Esophagus squamous epithelium (tissue), 5 donors: ENCODE measurements at regions not wholly inside any gene's neighbourhood (a gene's known extent, or its start where the extent isn't known, plus 50 kb on each side); places are given as distances from the start of the nearest gene placed in this dataset.

ENCODE experiments used
- DNase-seq: peaks from one replicate; lab custom pipeline; 2025; lab: John Stamatoyannopoulos, UW
- H3K27ac ChIP-seq, 4 donors: fragments of 200-600 bp; sonication (generic); one replicate each; pipeline ENCODE4 v1.5.1; 2016 to 2019; ENCODE audit warnings: mild to moderate bottlenecking in 1 of 4
- H3K27me3 ChIP-seq, 4 donors: fragments of 200-600 bp; sonication (generic); 1 replicate in 3 of 4; 2 replicates in 1 of 4; pipeline versions ENCODE4 v1.5.1 to v1.6.0; 2017 to 2021; ENCODE audit warnings: antibody characterized with exemption in 1 of 4
- H3K36me3 ChIP-seq, 3 donors: fragments of 200-600 bp; sonication (generic); one replicate each; pipeline ENCODE4 v1.5.1; 2016 to 2019
- H3K4me1 ChIP-seq, 3 donors: fragments of 200-600 bp; sonication (generic); one replicate each; pipeline ENCODE4 v1.5.1; 2017 to 2019
- H3K4me3 ChIP-seq, 4 donors: fragments of 200-600 bp; sonication (generic); 1 replicate in 3 of 4; 2 replicates in 1 of 4; pipeline ENCODE4 v1.5.1; 2016 to 2019; ENCODE audit warnings: mild to moderate bottlenecking in 2 of 4, moderate library complexity in 1 of 4
- H3K9me3 ChIP-seq, 3 donors: fragments of 200-600 bp; sonication (generic); one replicate each; pipeline ENCODE4 v1.5.1; 2016 to 2019
- POLR2A ChIP-seq, 4 donors: fragments of 450-650 bp; IDR thresholded peaks; one replicate each; pipeline ENCODE4 v1.6.1; 2017; ENCODE audit warnings: antibody characterized with exemption in 4 of 4, mild to moderate bottlenecking in 4 of 4, moderate library complexity in 3 of 4
- WGBS, 2 donors: methylation state at CpG; one replicate each; pipeline ENCODE4 v1.1.5; 2018; 5-methylcytosine and 5-hydroxymethylcytosine counted together
- intact Hi-C: fragments of 100-400 bp; cut with DNase I; formaldehyde crosslinking; loops from one replicate; pipeline ENCODE4 v1.15.0; 2022
- TF ChIP-seq, protein P1 (sequence below), 6 experiments: fragments of 450-650 bp in 4 of 6; fragments of 200-600 bp in 2 of 6; sonication (generic) in 2 of 6; IDR thresholded peaks; one replicate each; pipeline ENCODE4 v1.5.1; 2016 to 2019; ENCODE audit warnings: antibody characterized with exemption in 6 of 6, mild to moderate bottlenecking in 4 of 6, moderate library complexity in 4 of 6
- donor health status: DM: yes; HTN: yes; CAD: no.

DNA sequence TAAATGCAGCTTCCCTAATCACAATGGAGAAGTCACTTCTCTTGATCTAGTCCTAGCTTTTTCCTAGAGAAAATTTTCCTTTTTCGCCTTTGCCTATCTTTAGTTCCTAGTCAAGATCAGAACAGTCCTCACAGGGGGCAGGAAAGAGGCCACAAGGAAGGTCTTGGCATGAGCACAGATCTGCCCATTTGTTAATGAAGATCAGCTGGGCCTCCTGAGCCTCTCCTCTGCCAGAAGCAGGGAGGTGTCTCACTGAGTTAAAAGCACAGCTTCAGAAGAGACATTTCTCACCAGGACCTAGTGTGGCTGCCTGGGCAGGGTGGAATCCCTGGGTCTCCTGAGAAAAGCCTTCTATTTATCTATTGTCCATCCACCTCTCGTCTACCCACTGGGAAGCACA lies 357.8 kb downstream of the TMEM38B start:
- no peaks in the 10 kb centered on the region for H3K27me3 ChIP-seq
- no peak overlapping the region for H3K27ac ChIP-seq
- no peaks in the 10 kb centered on the region for H3K9me3 ChIP-seq
- intact Hi-C loops: no loop called here
- no peak overlapping the region for H3K4me3 ChIP-seq
- no peak for DNase-seq
- 61 to 73% methylated on average over 2 of the region's 2 CpGs for WGBS, 2 donors
- H3K36me3 ChIP-seq: no peaks in the 10 kb centered on the region
- TF ChIP-seq POLR2A (IDR thresholded peaks at IDR 0.05): no peak
- TF ChIP-seq, protein P1, sequence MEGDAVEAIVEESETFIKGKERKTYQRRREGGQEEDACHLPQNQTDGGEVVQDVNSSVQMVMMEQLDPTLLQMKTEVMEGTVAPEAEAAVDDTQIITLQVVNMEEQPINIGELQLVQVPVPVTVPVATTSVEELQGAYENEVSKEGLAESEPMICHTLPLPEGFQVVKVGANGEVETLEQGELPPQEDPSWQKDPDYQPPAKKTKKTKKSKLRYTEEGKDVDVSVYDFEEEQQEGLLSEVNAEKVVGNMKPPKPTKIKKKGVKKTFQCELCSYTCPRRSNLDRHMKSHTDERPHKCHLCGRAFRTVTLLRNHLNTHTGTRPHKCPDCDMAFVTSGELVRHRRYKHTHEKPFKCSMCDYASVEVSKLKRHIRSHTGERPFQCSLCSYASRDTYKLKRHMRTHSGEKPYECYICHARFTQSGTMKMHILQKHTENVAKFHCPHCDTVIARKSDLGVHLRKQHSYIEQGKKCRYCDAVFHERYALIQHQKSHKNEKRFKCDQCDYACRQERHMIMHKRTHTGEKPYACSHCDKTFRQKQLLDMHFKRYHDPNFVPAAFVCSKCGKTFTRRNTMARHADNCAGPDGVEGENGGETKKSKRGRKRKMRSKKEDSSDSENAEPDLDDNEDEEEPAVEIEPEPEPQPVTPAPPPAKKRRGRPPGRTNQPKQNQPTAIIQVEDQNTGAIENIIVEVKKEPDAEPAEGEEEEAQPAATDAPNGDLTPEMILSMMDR (IDR thresholded peaks at IDR 0.05): no peak
- no peaks in the 10 kb centered on the region for H3K4me1 ChIP-seq

DNA sequence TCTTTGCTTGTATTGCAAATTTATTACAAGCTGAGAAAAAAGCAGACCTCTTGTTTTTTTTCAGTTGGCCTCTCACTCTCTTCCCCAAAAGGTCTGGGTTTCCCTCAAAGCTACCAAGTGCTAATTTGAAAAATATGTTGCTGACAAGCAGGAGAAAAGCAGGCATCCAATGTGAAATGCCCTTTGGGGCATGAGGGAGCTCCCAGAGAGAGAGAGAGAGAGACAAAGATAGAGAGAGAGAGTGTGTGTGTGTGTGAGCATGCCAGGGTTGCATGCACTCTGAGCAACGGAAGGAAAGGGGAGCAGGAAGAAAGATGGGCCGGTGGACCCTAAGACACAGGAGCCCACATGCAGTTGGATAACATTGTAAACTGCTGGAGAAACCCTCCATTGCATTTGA lies 358.4 kb downstream of the TMEM38B start:
- Histone ChIP-seq H3K27ac (no peak overlapping the region), H3K9me3 (no peaks in the 10 kb centered on the region), H3K4me1 (no peaks in the 10 kb centered on the region), H3K36me3 (no peaks in the 10 kb centered on the region), H3K4me3 (no peak overlapping the region), H3K27me3 (no peaks in the 10 kb centered on the region)
- intact Hi-C loops: no loop called here
- DNase-seq: no peak
- no peak for TF ChIP-seq POLR2A (IDR thresholded peaks at IDR 0.05)
- TF ChIP-seq, protein P1 (IDR thresholded peaks at IDR 0.05): no peak
- 68 to 75% methylated on average over 2 of the region's 2 CpGs for WGBS, 2 donors

DNA sequence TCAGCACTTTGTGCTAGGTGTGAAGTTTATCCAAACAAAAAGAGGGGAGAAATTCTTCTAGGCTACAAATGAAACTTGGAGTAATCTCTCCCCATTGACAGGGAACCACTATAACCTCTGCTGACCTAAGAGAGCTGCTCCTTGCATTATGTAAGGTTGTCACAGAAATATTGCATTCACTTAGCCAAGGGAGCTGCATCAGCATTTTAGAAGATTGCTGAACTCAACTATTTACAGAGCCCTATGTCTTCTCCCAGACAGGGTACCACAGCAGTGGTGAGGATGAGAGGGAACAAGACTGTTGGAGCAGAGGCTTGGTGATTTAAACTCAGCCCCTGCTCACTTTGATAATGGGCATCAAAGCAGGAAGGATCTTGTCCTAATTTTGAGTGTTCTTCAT lies 362.0 kb downstream of the TMEM38B start:
- Histone ChIP-seq H3K27me3 (no peaks in the 10 kb centered on the region), H3K9me3 (no peaks in the 10 kb centered on the region), H3K36me3 (no peaks in the 10 kb centered on the region), H3K4me1 (no peaks in the 10 kb centered on the region), H3K4me3 (no peak overlapping the region), H3K27ac (no peak overlapping the region)
- no peak for DNase-seq
- intact Hi-C loops: no loop called here
- TF ChIP-seq, protein P1 (IDR thresholded peaks at IDR 0.05): no peak
- TF ChIP-seq POLR2A (IDR thresholded peaks at IDR 0.05): no peak

DNA sequence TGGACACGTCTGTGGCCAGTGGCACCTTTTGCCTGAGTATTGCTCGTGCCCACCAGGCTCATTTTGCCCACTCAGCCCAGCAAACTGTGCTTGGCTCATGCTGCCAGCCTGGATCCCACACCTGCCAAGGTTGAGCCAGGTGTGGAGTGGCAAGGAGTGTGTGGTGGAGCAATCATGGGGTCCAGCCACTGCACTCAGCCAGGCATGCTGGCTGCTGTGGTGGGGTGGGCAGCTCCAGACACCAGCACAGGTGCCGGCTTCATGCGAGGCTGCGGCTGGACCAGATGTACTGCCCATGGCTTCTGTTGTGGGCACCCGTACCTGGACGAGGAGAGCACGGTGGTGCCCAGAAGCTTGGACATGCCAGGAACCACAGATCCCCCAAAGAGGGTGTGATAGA lies 364.1 kb downstream of the TMEM38B start:
- Histone ChIP-seq H3K4me1 (no peaks in the 10 kb centered on the region), H3K4me3 (no peak overlapping the region), H3K9me3 (no peaks in the 10 kb centered on the region), H3K36me3 (no peaks in the 10 kb centered on the region), H3K27ac (no peak overlapping the region), H3K27me3 (no peaks in the 10 kb centered on the region)
- no peak for DNase-seq
- intact Hi-C loops: no loop called here
- TF ChIP-seq, protein P1 (IDR thresholded peaks at IDR 0.05): no peak
- no peak for TF ChIP-seq POLR2A (IDR thresholded peaks at IDR 0.05)
- 53 to 78% methylated on average over 2 to 3 of the region's 8 CpGs for WGBS, 2 donors

DNA sequence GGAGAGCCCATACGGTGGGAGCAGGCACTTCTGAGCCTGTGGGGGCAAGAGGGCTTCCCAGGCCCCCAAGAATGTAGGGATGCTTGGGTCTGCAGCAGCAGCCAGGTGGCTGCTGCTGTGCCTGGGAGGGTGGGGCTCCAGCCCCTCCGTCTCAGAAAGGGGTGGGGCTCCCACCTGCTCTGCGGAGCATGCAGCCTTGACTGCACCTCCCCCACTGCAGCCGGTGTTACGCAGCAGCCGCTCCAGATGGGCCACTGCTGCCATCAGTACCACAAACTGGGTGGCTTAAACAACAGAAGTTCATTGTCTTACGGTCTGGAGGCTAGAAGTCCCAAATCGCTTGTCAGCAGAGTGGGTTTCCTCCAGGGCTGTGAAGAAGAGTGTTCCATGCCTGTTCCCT lies 365.5 kb downstream of the TMEM38B start:
- H3K36me3 ChIP-seq: no peaks in the 10 kb centered on the region
- no peaks in the 10 kb centered on the region for H3K9me3 ChIP-seq
- TF ChIP-seq, protein P1 (IDR thresholded peaks at IDR 0.05): no peak
- TF ChIP-seq POLR2A (IDR thresholded peaks at IDR 0.05): no peak
- H3K4me3 ChIP-seq: no peak overlapping the region
- WGBS, 2 donors: 79 to 96% methylated on average over 2 of the region's 8 CpGs
- DNase-seq: no peak
- H3K27ac ChIP-seq: no peak overlapping the region
- H3K27me3 ChIP-seq: no peaks in the 10 kb centered on the region
- H3K4me1 ChIP-seq: no peaks in the 10 kb centered on the region
- intact Hi-C loops: no loop called here
